Left kidney (tissue), 1 donor: ENCODE measurements at regions not wholly inside any gene's neighbourhood (a gene's known extent, or its start where the extent isn't known, plus 50 kb on each side); places are given as distances from the start of the nearest gene placed in this dataset.
A peak's percentile ranks its signal among the peaks of the same experiment; 100 is the strongest.

ENCODE experiments used
- DNase-seq: peaks from one replicate; pipeline ENCODE4 v3.0.0-alpha.2; 2013

DNA sequence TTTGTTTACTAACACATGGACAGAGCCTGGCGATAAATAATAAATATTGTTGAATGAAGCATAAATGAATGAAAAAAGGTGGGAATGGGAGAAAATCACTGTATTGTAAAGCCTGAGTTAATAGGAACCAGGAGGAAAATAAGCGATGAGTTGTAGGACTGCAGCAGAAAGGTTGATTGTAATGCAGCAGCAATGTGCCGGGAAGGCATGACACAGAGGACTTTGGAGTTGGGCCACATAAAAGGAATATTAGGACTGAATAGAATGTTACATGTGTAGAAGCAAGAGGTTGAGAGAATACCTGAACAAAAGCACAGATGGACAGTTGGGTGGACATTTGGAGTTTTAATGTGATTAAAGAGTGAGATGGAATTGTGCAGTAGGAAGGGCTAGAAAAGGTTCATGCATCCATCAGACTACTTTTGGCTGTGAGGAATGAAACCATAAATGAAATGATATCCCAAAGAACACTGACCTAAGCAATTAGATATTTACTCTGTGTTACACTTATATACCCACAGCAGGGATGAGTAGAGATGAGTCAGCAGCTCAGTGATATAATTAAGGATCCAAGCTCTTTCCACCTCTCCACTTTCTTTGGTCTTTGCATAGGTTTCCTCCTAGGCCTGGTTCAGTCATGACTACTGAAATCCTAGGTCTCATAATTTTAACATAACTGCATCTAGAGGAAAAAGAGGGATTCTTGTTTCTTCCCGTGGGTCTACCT lies 55.4 kb downstream of the CCER1 start:
- no peak for DNase-seq

- no peak for DNase-seq
Measured at GRCh38 chr12:90897986-90898385, 57.0 kb downstream of the CCER1 start.

DNA sequence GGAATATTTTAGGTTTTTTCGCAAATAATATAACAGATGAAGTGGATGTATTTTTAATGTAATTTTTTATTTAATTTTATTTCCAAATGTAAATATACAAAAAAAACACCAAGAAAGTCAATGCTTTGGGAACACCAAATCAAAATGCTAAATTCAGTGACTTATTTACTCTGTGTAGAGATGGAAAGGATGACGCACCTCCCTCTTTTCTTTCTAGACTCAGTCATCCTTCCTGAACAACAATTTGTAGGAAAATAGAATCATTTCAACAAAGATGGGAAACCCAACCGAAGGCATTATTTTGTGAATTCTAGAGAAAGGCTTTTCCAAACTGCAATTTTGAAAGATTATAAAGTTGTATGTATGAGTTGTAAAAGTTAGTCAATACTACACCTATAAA lies 57.7 kb downstream of the CCER1 start:
- DNase-seq, result no peak

GRCh38 chr12:90896821-90897220 lies 58.2 kb downstream of the CCER1 start:
- no peak for DNase-seq

GRCh38 chr12:90896164-90896563 lies 58.8 kb downstream of the CCER1 start:
- no peak for DNase-seq

GRCh38 chr12:90888316-90888715 lies 66.7 kb downstream of the CCER1 start:
- DNase-seq, result no peak

DNA sequence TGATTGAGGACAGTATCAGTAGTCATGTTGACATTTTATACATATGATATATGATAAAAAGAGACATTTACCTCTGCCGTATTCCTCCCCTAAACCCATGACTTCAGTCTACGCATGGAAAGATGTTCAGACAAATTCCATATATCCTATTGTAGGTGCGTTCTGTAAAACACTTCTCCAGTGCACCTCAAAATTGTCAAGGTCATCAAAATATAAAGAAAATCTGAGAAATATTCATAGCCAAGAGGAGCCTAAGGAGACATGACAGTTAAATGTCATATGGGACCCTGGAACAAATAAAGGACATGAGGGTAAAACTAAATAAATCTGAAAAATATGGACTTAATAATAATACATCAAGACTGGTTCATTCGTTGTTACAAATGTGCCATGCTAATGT lies 71.5 kb downstream of the CCER1 start:
- DNase-seq, result no peak

- DNase-seq, result no peak
Measured at GRCh38 chr12:90871726-90872096, 83.3 kb downstream of the CCER1 start.

GRCh38 chr12:90870971-90871725 lies 83.8 kb downstream of the CCER1 start:
- no peak for DNase-seq

GRCh38 chr12:90868626-90869025 lies 86.3 kb downstream of the CCER1 start:
- no peak for DNase-seq

- no peak for DNase-seq
Measured at GRCh38 chr12:90859591-90859990, 95.4 kb downstream of the CCER1 start.

DNA sequence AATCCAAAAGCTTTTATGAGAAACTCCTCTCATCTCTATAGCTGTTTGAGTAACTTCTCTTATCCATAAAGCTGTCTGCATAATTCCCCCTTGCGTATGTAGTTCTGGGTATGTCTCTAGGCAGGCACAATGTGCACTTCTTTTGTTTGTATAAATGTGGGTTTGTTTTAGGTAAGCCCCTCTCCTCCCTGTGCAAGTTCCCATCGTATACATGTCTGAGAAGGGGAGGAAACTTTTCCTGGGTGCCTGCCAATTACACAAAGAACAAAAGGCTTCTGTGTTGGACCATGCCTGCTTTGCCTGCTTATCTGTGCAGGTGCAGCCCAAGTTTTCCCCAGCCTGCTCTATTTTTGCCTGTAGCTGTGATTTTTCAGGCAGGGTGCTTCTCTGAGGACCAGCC lies 96.7 kb downstream of the CCER1 start:
- DNase-seq, result peak; percentile 33

DNA sequence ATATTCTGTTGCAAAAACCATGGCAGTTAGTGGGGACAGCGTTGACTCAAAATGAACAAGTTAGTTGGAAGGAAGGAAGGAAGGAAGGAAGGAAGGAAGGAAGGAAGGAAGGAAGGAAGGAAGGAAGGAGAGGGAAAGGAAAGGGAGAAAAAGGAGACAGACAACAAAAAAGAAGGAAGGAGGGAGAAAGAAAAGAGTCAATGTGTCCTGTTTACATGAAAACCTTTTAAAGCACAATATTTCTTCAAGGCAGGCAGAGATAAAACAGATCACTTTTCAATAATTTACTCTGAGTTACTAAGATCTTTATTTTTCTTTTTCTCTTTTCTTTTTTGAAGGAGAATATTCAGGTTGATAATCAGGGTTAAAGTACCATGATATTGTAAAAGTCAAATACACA lies 99.4 kb downstream of the CCER1 start:
- no peak for DNase-seq

DNA sequence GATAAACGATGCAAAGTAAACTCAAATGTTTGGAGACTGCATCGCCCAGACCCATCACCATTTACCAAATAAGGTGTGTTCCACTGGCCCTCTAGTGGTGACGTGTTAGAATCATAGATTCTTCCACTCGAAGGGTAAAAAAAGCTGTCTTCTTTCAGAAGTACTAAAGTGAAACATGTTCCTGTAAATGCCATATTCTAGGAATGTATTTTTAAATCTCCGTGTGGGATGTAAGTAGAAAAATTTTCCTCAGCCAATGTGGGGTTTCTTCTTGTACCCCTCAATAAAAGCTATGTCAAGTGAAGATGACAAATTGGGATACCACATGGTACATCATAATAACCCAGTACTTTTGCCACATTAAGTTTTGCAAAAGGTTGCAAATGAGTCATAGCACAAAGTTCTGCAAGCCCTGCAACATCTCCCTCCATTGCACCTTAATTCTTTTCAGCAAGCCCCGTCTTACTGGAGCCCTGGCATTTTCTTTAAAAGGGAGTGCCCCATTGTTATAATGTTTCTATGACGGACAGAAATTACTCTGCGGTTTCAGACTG lies 100.8 kb downstream of the CCER1 start:
- peak; percentile 40 for DNase-seq

- no peak for DNase-seq
Measured at GRCh38 chr12:90851800-90852718, 102.9 kb downstream of the CCER1 start.

DNA sequence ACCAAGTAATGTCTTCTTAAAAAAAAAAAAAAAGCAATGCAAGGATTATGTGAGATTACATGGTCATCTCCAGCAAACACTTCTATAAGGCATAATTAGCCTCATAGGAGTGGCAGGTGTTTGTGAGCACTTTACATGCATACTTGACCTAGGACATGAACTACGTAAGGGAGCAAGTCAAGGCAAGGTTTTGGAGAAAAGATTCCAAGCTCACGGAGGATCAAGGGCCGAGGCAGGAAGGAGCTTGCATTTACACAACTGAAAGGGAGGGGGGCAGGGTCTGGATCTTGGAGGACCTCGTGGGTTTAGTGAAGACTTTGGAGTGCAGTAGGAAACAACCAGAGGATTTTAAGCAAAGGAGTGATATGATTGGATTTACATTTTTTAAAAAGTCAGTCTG lies 112.5 kb downstream of the CCER1 start:
- DNase-seq, result no peak

- no peak for DNase-seq
Measured at GRCh38 chr12:90841336-90841735, 113.6 kb downstream of the CCER1 start.

DNA sequence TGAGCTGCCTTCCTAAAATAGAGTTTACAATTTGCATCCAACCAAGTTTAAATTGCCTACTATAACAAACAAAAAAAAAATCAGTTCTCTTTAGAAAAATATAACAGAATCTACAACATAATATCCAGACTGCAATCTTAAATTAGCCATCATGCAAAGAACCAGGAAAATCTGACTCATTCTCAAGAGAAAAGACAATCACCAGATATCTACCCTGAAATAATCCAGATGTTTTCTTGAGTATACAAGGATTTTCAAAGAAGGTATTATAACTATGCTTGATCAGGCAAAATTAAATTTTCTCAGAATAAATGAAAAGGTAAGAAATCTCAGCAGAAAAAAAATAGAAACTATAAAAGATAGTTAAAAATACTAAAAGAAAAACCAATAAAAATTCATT lies 115.6 kb downstream of the CCER1 start:
- DNase-seq, result no peak

DNA sequence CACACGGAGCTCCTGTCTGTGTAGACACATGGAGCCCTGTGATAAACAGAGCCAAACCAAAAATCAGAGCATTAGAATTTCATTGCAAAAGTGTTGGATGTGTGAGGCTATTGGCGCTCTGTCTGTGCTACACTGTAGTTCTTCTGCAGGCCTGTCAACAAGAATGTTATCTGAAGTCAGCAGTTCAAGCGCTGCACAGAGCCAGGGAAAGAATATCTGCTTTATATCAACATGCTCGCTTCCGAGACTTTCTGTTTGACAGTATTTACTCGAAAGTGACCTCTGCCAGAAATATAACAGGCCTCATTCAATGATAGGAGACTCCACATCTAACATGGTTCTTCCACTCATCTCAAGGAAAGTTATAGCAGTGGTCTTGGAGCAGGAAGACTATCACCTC lies 118.3 kb downstream of the CCER1 start:
- DNase-seq, result no peak

GRCh38 chr12:90833228-90833627 lies 121.7 kb downstream of the CCER1 start:
- DNase-seq, result peak; percentile 26

GRCh38 chr12:90832427-90832826 lies 122.5 kb downstream of the CCER1 start:
- no peak for DNase-seq

DNA sequence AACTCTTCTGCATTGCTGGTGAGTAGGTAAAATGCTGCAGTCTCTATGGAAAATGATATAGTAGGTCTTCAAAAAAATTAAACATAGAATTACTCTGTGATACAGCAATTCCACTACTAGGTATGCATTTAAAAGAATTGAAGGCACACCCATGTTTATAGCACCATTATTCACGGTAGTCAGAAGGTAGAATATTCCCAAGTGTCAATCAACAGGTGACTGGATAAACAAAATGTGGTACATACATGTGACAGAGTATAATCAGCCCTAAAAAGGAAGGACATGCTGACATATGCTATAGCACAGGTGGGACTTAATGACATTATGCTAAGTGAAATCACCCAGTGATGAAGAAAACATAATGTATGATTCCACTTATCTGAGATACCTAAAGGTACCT lies 123.3 kb downstream of the CCER1 start:
- DNase-seq, result no peak

- DNase-seq, result no peak
Measured at GRCh38 chr12:90829044-90829443, 125.9 kb downstream of the CCER1 start.
